ENCODE measurements at regions not wholly inside any gene's neighbourhood (a gene's known extent, or its start where the extent isn't known, plus 50 kb on each side); places are given as distances from the start of the nearest gene placed in this dataset.

DNA sequence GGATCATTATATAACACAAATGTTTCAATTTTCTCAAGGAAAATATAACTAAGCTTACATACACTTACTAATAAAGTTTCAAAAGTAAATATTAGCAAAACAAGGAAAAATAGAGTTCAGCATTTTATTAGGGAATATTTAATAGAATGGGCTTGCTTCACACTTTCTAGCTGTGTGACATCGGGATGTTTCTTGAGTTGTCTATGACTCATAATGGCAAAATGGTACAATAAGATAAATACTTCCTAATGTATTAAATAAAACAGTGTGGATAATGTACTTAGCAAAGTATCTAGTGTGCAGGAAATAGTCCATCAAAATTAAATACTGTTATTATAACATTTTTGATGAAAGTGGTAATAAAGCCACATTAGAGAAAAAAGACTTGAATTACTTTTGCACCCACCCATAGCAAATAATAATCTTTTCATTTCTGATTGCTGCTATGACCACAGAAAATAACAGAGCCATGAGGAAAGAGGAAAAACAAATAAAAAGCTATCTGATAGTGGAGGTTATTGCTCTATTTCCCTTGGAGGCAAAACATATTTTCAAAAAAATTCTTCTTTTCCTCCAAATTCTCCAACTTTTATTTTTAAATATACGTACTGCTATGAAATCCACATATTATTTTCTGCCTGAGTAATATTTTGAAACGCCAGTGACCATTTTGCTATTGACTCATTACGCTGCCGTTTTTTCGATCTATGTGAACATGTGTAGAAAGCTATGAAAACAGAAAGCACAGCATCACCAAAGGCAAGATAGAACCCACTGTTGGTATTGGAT, 272.9 kb upstream of the KLF6 start:
- no peak for DNase-seq
- H3K27me3 ChIP-seq (replicated peaks in 1 of 7) = no peaks in the 10 kb centered on the region
- H3K4me1 ChIP-seq = peaks cover 11 to 44% (median 28%) of the 10 kb centered on the region in 6 donors
- H3K4me3 ChIP-seq = no peak overlapping the region
- no peaks in the 10 kb centered on the region for H3K36me3 ChIP-seq
- peak overlapping the region in 2 of 8 donors; percentile 7 to 31 for H3K27ac ChIP-seq
- intact Hi-C loops (cut with DNase I; ENCODE audit: low total_unique reads) = no loop called here
- TF ChIP-seq POLR2A (IDR thresholded peaks at IDR 0.05) = no peak
- TF ChIP-seq, protein P1, sequence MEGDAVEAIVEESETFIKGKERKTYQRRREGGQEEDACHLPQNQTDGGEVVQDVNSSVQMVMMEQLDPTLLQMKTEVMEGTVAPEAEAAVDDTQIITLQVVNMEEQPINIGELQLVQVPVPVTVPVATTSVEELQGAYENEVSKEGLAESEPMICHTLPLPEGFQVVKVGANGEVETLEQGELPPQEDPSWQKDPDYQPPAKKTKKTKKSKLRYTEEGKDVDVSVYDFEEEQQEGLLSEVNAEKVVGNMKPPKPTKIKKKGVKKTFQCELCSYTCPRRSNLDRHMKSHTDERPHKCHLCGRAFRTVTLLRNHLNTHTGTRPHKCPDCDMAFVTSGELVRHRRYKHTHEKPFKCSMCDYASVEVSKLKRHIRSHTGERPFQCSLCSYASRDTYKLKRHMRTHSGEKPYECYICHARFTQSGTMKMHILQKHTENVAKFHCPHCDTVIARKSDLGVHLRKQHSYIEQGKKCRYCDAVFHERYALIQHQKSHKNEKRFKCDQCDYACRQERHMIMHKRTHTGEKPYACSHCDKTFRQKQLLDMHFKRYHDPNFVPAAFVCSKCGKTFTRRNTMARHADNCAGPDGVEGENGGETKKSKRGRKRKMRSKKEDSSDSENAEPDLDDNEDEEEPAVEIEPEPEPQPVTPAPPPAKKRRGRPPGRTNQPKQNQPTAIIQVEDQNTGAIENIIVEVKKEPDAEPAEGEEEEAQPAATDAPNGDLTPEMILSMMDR (IDR thresholded peaks at IDR 0.05 in 8 of 11, conservative IDR thresholded peaks at IDR 0.05 in 3 of 11) = no peak
- no peak for TF ChIP-seq POLR2AphosphoS5 (IDR thresholded peaks at IDR 0.05)
- WGBS, 5 donors = 88 to 95% (median 92%) methylated on average over 6 of the region's 6 CpGs
- H3K9me3 ChIP-seq = no peaks in the 10 kb centered on the region

DNA sequence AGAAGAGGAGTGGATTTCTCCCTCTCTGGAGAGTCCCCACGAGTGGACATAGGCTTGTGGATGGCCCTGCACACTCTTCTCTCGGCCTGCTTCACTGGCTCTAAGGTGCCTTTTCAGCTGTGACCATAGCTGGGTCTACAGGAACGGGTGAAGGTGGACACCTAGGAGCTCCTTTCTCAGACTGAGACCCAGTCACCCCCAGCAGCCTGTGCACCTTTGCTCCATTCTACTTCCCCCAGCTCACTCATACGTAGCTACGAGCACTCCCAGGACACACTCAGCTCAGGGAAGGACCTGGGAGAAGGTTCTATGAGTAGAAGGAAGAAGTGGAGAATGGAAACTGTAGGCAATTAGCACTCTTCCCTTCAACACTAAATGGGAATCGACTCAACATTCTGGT, 272.0 kb upstream of the KLF6 start:
- H3K27me3 ChIP-seq (replicated peaks in 1 of 7) = no peaks in the 10 kb centered on the region
- intact Hi-C loops (cut with DNase I; ENCODE audit: low total_unique reads) = no loop called here
- 81 to 98% (median 91%) methylated on average over 6 of the region's 6 CpGs for WGBS, 5 donors
- TF ChIP-seq POLR2AphosphoS5 (IDR thresholded peaks at IDR 0.05) = no peak
- TF ChIP-seq POLR2A (IDR thresholded peaks at IDR 0.05) = no peak
- TF ChIP-seq, protein P1 (IDR thresholded peaks at IDR 0.05 in 8 of 11, conservative IDR thresholded peaks at IDR 0.05 in 3 of 11) = no peak
- H3K9me3 ChIP-seq = no peaks in the 10 kb centered on the region
- H3K36me3 ChIP-seq = no peaks in the 10 kb centered on the region
- no peak overlapping the region for H3K27ac ChIP-seq
- H3K4me3 ChIP-seq = no peak overlapping the region
- peaks cover 4 to 46% (median 26%) of the 10 kb centered on the region in 6 donors for H3K4me1 ChIP-seq
- DNase-seq = no peak

DNA sequence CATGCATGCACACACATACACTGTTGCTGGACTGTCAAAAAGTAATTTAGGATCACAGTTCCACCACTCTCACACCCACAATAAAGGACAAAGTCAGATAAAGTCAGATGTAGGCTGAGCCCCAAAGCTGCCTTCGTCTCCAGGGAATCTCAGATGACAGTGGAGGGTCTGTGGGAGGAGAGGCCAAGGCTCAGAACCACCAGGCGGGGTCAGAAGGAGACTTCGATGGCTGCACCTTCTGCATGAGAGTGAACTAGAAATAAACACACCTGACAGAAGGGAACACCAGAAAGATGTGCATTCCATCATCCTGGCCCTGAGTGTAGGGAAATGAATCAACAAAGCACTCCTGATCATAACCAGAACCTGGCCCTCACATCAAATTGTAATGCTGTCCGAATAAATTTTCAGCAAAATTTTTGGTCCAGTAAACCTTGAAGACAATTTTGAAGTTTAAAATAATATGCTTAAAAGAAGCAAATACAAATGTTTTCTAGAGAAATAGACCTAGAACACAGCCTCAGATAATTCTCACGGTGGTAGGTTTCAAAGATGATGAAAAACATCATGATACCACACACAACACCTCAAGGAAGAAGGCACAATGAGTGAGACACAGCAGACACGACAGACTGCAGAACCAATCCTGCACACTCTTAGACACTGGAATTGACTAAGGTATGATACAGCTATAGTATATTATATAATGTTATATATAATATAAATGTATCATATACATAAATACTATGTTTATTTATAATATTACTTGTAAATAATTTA, 269.8 kb upstream of the KLF6 start:
- no peaks in the 10 kb centered on the region for H3K27me3 ChIP-seq (replicated peaks in 1 of 7)
- no peaks in the 10 kb centered on the region for H3K36me3 ChIP-seq
- no peak for DNase-seq
- intact Hi-C loops (cut with DNase I; ENCODE audit: low total_unique reads) = no loop called here
- H3K27ac ChIP-seq = peak overlapping the region in 2 of 8 donors; percentile 63 to 70
- H3K9me3 ChIP-seq = no peaks in the 10 kb centered on the region
- H3K4me1 ChIP-seq = peaks cover 4 to 40% (median 19%) of the 10 kb centered on the region in 6 donors
- WGBS, 5 donors = 92 to 97% (median 95%) methylated on average over 6 of the region's 6 CpGs
- H3K4me3 ChIP-seq = no peak overlapping the region
- TF ChIP-seq POLR2A (IDR thresholded peaks at IDR 0.05) = no peak
- TF ChIP-seq, protein P1 (IDR thresholded peaks at IDR 0.05 in 8 of 11, conservative IDR thresholded peaks at IDR 0.05 in 3 of 11) = no peak
- TF ChIP-seq POLR2AphosphoS5 (IDR thresholded peaks at IDR 0.05) = no peak

DNA sequence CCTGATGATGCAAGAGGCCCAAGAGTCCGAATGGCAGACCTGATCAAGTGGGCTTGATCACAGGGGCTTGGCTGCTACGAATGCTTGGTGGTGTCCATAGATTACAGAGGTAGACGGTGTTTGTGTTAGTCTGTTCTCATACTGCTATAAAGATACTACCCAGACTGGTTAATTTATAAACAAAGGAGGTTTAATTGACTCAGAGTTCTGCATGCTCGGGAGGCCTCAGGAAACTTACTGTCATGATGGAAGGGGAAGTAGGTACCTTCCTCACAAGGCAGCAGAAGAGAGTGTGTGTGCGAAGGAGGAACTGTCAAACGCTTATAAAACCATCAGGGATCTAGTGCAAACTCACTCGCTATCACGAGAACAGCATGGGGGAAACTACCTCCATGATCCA, 268.9 kb upstream of the KLF6 start:
- H3K4me3 ChIP-seq = peak overlapping the region in 1 of 8 donors; percentile 6
- peak overlapping the region in 4 of 8 donors; percentile 45 to 70 (median 66) for H3K27ac ChIP-seq
- TF ChIP-seq POLR2AphosphoS5 (IDR thresholded peaks at IDR 0.05) = peak in 1 of 3 donors; percentile 53
- TF ChIP-seq, protein P1 (IDR thresholded peaks at IDR 0.05 in 8 of 11, conservative IDR thresholded peaks at IDR 0.05 in 3 of 11) = no peak
- DNase-seq = no peak
- peaks cover 4 to 31% (median 10%) of the 10 kb centered on the region in 6 donors for H3K4me1 ChIP-seq
- intact Hi-C loops (cut with DNase I; ENCODE audit: low total_unique reads) = no loop called here
- no peaks in the 10 kb centered on the region for H3K36me3 ChIP-seq
- 50 to 71% (median 64%) methylated on average over 8 of the region's 8 CpGs for WGBS, 5 donors
- no peaks in the 10 kb centered on the region for H3K27me3 ChIP-seq (replicated peaks in 1 of 7)
- H3K9me3 ChIP-seq = no peaks in the 10 kb centered on the region
